EH (cell line): ENCODE measurements at regions not wholly inside any gene's neighbourhood (a gene's known extent, or its start where the extent isn't known, plus 50 kb on each side); places are given as distances from the start of the nearest gene placed in this dataset.

Source experiments
- DNase-seq: peaks from one replicate; pipeline ENCODE4 v3.0.0-alpha.2; 2015; ENCODE audit warnings: low read depth

DNA sequence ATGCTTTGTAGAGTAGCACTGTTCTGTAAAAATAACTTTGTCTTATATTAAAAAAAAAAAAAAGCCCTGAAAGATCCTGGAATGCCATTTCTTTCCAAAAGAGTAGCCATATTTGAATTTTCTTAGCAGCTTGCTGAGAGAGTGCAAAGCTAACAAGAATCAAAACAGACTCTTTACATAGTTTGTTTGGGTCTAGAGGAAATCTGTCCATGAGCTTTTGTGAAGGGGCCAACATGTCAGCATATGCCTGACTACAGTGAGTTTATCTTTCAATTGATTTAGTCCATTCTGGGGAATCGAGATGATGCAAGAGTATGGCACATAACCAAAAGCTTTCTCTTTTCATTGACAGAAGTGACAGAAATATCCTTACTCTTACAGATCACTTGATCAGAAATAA is 777.7 kb upstream of the ACVR2A start:
- DNase-seq = no peak

GRCh38 chr2:147062073-147062472 is 782.8 kb upstream of the ACVR2A start:
- DNase-seq = no peak

DNA sequence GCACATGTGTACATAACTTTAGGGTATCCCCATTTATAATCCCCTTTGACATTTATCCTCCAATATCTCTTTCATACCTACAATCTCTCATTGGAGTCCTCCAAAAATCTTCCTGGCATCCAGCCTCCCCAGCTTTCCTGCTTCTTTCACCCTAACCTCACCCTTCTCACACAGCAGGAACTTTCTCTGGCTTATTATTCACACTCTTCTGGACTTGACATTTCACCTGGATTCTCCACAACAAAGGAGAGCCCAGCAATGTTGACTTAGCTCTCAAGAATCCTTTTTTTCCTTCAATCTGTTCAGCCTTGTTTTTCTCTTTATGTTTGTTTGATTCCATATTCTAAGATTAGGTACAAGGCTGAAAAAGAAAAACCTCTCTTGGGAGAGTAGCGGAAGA is 783.6 kb upstream of the ACVR2A start:
- DNase-seq = no peak

DNA sequence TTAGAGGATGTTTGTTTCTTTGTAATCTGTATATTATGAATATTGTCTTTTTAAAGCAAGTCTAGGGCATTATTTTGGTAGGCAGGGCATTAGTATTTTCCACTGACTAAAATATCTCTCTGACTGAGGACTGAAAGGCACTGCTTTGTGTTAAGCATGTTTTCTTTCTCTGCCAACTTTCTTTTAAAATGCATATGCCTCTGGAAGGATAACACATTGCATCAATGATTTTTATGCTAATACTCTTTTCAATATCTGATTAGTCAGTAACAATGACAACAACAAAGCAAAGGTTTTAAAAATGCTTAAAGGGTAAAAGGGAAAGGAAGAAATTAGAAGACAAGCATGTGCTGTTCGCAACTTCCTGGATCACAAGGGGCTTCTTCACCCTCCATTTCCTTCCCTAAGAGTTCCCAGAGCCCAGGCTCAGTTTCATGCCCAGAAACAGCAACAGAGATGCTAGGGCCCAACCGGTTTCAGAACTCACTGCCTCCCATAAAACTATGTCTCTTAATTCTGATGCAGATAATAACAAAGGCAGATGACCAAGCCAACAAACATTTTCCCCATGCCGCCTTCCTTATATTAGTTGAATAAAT is 786.8 kb upstream of the ACVR2A start:
- no peak for DNase-seq

- DNase-seq = no peak
Observed at GRCh38 chr2:147051814-147052213, 793.0 kb upstream of the ACVR2A start.

- no peak for DNase-seq
Observed at GRCh38 chr2:147051248-147051647, 793.6 kb upstream of the ACVR2A start.

- no peak for DNase-seq
Observed at GRCh38 chr2:147049957-147050356, 794.9 kb upstream of the ACVR2A start.

- DNase-seq = no peak
Observed at GRCh38 chr2:147046473-147046872, 798.4 kb upstream of the ACVR2A start.

DNA sequence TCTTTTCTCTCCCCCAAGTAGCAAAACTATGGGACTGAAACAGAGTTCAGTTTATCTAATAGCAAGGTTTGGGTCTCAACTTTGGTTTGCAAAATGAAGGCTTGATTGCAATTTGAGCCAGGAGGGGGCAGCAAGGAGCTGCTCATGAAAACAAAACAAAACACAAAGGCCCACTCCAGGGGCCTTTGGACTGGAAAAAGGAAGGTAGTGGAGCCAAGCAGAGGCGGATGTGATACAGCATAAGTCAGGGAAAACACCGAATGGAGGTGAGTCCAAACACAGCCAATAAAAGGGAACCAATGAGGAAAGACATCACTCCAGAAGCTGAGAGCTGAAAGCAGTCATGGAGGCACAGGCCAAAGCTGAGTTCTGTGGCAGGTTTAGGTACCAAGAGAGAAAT is 799.7 kb upstream of the ACVR2A start:
- DNase-seq = peak; percentile 15

DNA sequence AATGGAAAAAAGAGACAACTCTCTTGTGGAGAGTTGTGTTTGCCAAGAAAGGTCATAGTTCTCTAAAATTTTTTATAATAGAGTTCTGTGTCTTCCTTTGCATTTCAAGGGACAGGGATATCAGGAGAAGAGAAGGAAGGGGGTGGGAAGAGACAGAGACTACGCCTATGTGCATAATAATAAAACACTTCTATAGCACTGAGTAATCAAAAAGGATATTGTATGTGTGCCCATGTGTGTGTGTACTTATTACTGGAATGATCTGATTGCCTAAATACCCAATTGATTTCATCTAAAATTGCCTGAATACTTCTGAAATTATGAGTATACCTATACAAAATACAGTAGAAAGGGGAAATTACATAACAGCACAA is 803.7 kb upstream of the ACVR2A start:
- no peak for DNase-seq

DNA sequence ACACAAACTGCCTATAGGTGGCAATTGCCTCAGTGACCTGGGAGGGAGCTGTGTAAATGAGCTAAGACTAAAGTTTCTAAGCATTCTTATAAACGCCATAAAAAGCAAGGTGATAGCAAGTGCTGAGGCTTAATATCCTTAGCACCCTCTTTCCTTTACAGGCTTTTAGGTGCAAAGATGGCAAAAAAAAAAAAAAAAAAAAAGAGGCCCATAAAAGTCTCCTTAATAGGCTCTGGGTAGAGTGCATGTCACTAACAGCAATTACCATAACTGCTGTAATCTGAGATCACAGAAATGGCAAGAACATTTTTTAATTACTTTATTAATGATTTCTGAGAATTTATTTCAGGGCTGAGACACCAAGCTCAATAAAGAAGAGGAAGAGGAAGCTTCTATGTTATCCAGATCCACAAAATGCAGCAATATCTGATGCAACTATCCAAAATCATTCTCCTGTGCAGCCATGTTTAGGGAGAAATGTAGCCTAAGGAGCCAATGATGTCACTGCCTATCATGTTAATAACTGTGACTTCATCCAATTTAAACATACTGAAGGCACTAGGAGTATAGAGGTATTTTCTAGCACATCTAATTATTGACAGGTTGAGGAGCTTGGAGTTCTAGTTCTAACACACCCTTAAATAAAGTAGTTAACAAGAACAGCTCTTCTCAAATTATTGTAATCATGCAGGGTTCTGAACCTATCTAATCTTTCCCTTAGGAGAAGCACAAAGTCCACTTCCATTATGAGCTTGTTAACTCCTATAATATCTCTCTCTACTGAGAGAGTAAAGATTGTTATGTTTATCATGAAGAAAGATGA is 804.3 kb upstream of the ACVR2A start:
- no peak for DNase-seq

- no peak for DNase-seq
Observed at GRCh38 chr2:147037048-147037447, 807.8 kb upstream of the ACVR2A start.

DNA sequence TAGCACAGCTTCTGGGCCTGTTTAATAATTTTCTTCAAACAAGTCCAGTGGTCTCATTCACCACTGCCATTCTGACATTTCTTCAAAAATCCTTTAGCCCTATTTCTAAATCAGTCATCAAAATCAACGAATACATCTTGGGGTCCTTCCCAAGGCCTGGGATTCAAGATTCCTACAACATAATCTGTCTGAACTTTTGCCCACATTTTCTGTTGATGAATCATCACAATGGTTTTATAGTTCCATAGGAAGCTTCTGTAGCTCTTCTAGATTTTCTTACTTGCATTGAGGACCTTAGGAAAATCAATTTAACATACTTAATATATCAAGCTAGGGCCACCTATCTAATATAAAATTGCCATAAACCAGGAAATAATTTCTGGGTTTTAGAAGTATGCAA is 811.8 kb upstream of the ACVR2A start:
- DNase-seq = no peak

GRCh38 chr2:147031897-147032296 is 812.9 kb upstream of the ACVR2A start:
- no peak for DNase-seq

- no peak for DNase-seq
Observed at GRCh38 chr2:147030966-147031720, 813.7 kb upstream of the ACVR2A start.

DNA sequence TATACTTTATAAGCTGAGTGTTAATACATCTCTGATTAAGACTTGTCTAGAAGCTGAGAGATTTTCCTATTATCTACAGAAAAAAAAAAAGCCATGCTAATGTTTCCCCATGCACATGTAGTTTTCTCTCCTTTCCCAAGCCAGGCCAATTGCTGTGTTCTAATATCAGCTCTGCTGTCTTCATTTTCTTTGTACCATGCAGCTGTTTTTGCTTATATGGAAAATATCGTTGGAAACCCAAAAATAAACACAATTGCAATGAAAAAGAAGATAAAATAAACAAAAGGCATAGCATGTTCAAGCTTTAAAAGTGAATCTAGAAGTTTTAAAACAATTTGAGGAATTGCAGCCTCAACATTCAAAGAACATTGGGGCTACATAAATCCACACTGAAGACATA is 817.4 kb upstream of the ACVR2A start:
- no peak for DNase-seq

DNA sequence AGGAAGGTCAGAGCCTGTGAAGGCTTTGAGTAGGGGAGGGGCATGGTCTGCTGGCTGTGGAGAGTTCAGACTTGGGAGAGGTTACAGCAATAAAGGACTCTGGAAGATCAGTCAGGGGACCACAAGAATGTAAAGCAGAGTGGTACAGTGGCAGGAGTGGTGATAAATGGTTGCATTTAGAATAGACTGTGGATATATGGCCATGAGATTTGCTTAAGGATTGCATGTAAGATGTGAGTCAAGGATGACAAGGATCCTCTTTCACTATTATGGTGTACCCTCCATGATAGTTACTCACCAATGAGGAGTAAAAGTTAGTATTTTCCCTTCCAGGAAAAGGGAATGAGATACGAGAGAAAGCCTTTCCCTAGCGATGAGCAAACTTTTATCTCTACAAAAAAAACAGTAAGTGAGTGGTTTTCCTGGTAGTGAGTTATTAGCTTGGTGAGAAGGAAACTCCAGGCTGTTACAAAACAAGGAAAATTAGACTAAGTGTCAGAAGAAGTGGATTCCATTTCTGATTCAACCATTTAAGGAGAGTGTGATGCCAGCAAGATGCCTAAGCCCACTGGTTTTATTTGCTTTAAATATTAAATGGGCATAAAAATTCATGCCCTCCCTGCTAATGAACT is 818.0 kb upstream of the ACVR2A start:
- no peak for DNase-seq

- DNase-seq = no peak
Observed at GRCh38 chr2:147025646-147026585, 818.9 kb upstream of the ACVR2A start.

GRCh38 chr2:147019311-147019710 is 825.5 kb upstream of the ACVR2A start:
- no peak for DNase-seq

DNA sequence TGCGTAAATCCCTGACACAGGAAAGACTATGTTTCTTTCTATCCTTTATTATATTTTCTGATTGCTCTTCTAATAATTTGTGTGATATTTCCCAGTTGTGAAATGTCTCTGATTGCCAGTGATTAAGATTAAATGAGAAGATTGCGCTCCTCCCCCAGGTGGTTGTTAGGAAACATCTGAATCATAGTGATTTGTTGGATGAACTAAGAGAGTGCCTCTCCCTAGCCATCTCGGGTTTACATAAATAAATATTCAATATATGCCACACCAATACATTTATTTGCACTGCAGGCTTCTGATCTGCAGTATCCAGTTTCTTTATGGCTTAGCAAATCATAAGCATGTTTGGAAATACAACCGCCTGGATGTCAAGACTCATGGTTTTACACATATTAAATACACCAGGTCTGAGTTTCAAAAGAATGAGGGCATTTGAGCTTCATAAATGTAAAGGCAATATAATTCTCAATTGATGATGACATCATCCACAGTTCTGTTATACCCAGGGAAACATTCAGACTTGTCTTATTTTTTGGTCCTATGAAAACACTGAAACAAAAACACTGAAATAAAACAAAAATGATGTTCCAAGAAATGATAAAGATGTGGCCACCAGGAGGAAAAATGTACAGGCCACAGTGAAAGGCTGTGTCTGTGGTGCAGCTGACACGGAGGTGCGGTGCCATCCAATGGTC is 826.7 kb upstream of the ACVR2A start:
- no peak for DNase-seq

DNA sequence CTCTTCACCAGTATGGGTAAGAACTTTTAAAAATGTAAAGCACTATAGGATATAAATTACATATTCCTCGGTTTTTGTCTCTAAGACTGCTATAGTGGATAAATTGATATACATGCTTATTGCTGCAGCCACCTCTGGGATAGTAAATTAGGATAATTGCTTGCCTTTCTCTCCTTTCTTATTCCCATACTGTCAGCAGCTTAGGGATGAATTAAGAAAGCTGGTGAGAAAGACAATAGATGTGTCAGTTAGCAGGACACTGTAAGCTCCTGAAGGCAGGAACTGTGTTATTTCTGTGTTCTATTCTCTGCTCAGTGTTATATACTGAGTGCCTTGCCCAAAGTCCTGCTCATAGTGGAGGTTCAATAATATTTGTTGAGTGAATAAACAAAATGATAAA is 828.6 kb upstream of the ACVR2A start:
- DNase-seq = no peak
